SK-N-SH (cell line): ENCODE measurements at regions not wholly inside any gene's neighbourhood (a gene's known extent, or its start where the extent isn't known, plus 50 kb on each side); places are given as distances from the start of the nearest gene placed in this dataset.

ENCODE experiments used
- CTCF ChIP-seq: fragments of 200-600 bp; sonication (generic); IDR thresholded peaks from 2 replicates; pipeline ENCODE4 v1.6.1; 2017; ENCODE audit warnings: antibody characterized with exemption, mild to moderate bottlenecking, moderate library complexity
- EP300 ChIP-seq, 2 experiments: IDR thresholded peaks; 2 replicates each; pipeline versions ENCODE4 v1.4.0 to v1.6.1; 2012; ENCODE audit warnings: borderline replicate concordance in 1 of 2, low read depth in 1 of 2, low read length in 1 of 2
- GATA2 ChIP-seq: sonication (generic); formaldehyde crosslinking; IDR thresholded peaks from 2 replicates; pipeline ENCODE4 v1.5.0; 2020; ENCODE audit warnings: mild to moderate bottlenecking, missing genetic modification reagents
- MAX ChIP-seq: IDR thresholded peaks from 2 replicates; pipeline ENCODE4 v1.4.0; 2012; ENCODE audit warnings: low read depth
- REST ChIP-seq: IDR thresholded peaks from 2 replicates; pipeline ENCODE4 v1.6.1; 2012; ENCODE audit warnings: mild to moderate bottlenecking, low read depth, low read length, moderate library complexity
- RFX5 ChIP-seq: IDR thresholded peaks from 2 replicates; pipeline ENCODE4 v1.6.1; 2012; ENCODE audit warnings: mild to moderate bottlenecking, improper control_type of control experiment, low read length
- TAF1 ChIP-seq: IDR thresholded peaks from 2 replicates; pipeline ENCODE4 v1.6.1; 2012; ENCODE audit warnings: low read depth, mild to moderate bottlenecking, low read length, moderate library complexity, borderline replicate concordance
- USF2 ChIP-seq: fragments of 150-350 bp; IDR thresholded peaks from 2 replicates; pipeline ENCODE4 v1.6.1; 2017; ENCODE audit warnings: antibody characterized with exemption, low read length, low read depth, borderline replicate concordance

GRCh38 chr3:40657623-40658022, 132.9 kb downstream of the ZNF621 start:
- TF ChIP-seq CTCF (no peak), TAF1 (no peak), REST (no peak), EP300 (IDR thresholded peaks at IDR 0.05; ENCODE audit: borderline replicate concordance in 1 of 2, low read depth in 1 of 2, low read length in 1 of 2) (no peak), GATA2 (no peak), MAX (no peak), RFX5 (no peak), USF2 (no peak)
